HepG2 (cell line): ENCODE measurements at regions not wholly inside any gene's neighbourhood (a gene's known extent, or its start where the extent isn't known, plus 50 kb on each side); places are given as distances from the start of the nearest gene placed in this dataset.
"Not testable (repeated sequence)": the region's sequence is repeated elsewhere in the genome, so short reads cannot be mapped to it uniquely, and the experiment has no call there.

Experiments used
- ATAC-seq: fragments of 200-7000 bp; cut with Tn5 transposase; 3 replicates; pipeline ENCODE4 v1.9.1; 2020; ENCODE audit warnings: mild to moderate bottlenecking, moderate library complexity
- BruUV-seq: library from RNA; stranded (reverse); fragments of 400-500 nt; replicated peaks from 2 replicates; lab custom pipeline; 2021; lab: Mats Ljungman, UMichigan
- CTCF ChIA-PET: fragments of 300-600 bp; formaldehyde crosslinking; extraction: SDS; loops from one replicate; lab custom pipeline; 2021; ENCODE audit warnings: low total read pairs, inconsistent platforms, low intra/inter-chr PET ratio; lab: Yijun Ruan, JAX
- POLR2A ChIA-PET: fragments of 350-600 bp; sonication (Branson Sonifier 250); formaldehyde crosslinking; loops from one replicate; lab custom pipeline; 2020; ENCODE audit warnings: antibody characterized with exemption, inconsistent platforms; lab: Yijun Ruan, JAX
- DNase-seq: peaks from one replicate; pipeline ENCODE4 v3.0.0-alpha.2; 2015; ENCODE audit warnings: low spot score
- FAIRE-seq: peaks from 3 replicates; lab custom pipeline; 2011; peaks lifted over from hg19 to GRCh38; lab: Jason Lieb, UNC
- H2AFZ ChIP-seq: one replicate; pipeline ENCODE4 v1.6.1; 2011; ENCODE audit warnings: low read length, inconsistent platforms
- H3K27ac ChIP-seq: fragments of 300-600 bp; 3 replicates; pipeline ENCODE4 v1.8.0; 2011; ENCODE audit warnings: mixed run types, mild to moderate bottlenecking, mixed read lengths, low read length, inconsistent platforms; ENCODE audit not compliant: insufficient read depth; ENCODE audit errors: extremely low read length
- H3K27me3 ChIP-seq, 2 experiments: fragments of 200-600 bp in 1 of 2; 2 replicates in 1 of 2; 3 replicates in 1 of 2; pipeline versions ENCODE4 v1.6.0 to v1.8.0; 2011; ENCODE audit warnings: low read length in 2 of 2, mild to moderate bottlenecking in 2 of 2, moderate library complexity in 2 of 2, inconsistent platforms in 1 of 2; ENCODE audit not compliant: insufficient read depth in 2 of 2, control insufficient read depth in 1 of 2
- H3K36me3 ChIP-seq, 2 experiments: fragments of 200-600 bp in 1 of 2; replicated peaks in 1 of 2; 2 replicates in 1 of 2; 3 replicates in 1 of 2; pipeline versions ENCODE4 v1.5.1 to v1.8.0; 2011; ENCODE audit warnings: low read length in 2 of 2, inconsistent platforms in 1 of 2; ENCODE audit not compliant: insufficient read depth in 2 of 2, control insufficient read depth in 1 of 2
- H3K4me1 ChIP-seq: 2 replicates; pipeline ENCODE4 v1.5.1; 2012; ENCODE audit warnings: low read length, inconsistent platforms; ENCODE audit not compliant: insufficient read depth
- H3K4me2 ChIP-seq: 2 replicates; pipeline ENCODE4 v1.6.0; 2011; ENCODE audit warnings: low read depth, low read length, inconsistent platforms
- H3K4me3 ChIP-seq, 3 experiments: fragments of 200-600 bp in 1 of 3; sonication (generic), shearing (Covaris generic) in 1 of 3; replicated peaks in 1 of 3; 2 replicates each; pipeline ENCODE4 v1.5.1; 2011 to 2016; ENCODE audit warnings: low read length in 3 of 3, inconsistent platforms in 2 of 3, low read depth in 2 of 3, mild to moderate bottlenecking in 2 of 3, control low read depth in 1 of 3, mixed read lengths in 1 of 3; ENCODE audit not compliant: insufficient read depth in 1 of 3
- H3K79me2 ChIP-seq: one replicate; pipeline ENCODE4 v1.6.1; 2011; ENCODE audit warnings: low read length, inconsistent platforms; ENCODE audit not compliant: insufficient read depth
- H3K9ac ChIP-seq: 2 replicates; pipeline ENCODE4 v1.6.0; 2011; ENCODE audit warnings: mild to moderate bottlenecking, low read depth, low read length, inconsistent platforms; ENCODE audit not compliant: insufficient read depth
- H3K9me3 ChIP-seq: 2 replicates; pipeline ENCODE4 v1.5.1; 2012; ENCODE audit warnings: mild to moderate bottlenecking, low read length
- H4K20me1 ChIP-seq: 2 replicates; pipeline ENCODE4 v1.6.0; 2011; ENCODE audit warnings: inconsistent platforms, mild to moderate bottlenecking, low read length, moderate library complexity; ENCODE audit not compliant: insufficient read depth
- MEIS1 ChIP-seq: sonication (generic); formaldehyde crosslinking; IDR thresholded peaks from 2 replicates; pipeline ENCODE4 v1.9.0; 2021; ENCODE audit warnings: mild to moderate bottlenecking, missing genetic modification reagents, moderate library complexity, borderline replicate concordance
- RAD51 ChIP-seq: fragments of 450-650 bp; IDR thresholded peaks from 2 replicates; pipeline ENCODE4 v1.6.1; 2016; ENCODE audit warnings: borderline replicate concordance
- ZFP36L2 ChIP-seq: sonication (generic); formaldehyde crosslinking; IDR thresholded peaks from 2 replicates; pipeline ENCODE4 v1.4.0; 2020; ENCODE audit warnings: missing genetic modification reagents
- ZNF343 ChIP-seq: sonication (generic); formaldehyde crosslinking; IDR thresholded peaks from 2 replicates; pipeline ENCODE4 v1.4.0; 2020; ENCODE audit warnings: mild to moderate bottlenecking, missing genetic modification reagents
- WGBS: methylation state at CpG from one replicate; pipeline ENCODE4 v1.1.6; 2017; ENCODE audit warnings: low lambda C conversion rate; 5-methylcytosine and 5-hydroxymethylcytosine counted together
- in situ Hi-C: cut with HindIII; loops from 2 replicates; pipeline ENCODE4 v1.10.0; 2017; ENCODE audit warnings: low pct_unique_long_range_greater_than_20kb; ENCODE audit not compliant: extremely low pct_ligation_motif_present
- intact Hi-C: fragments of 100-400 bp; cut with micrococcal nuclease; formaldehyde crosslinking; loops from one replicate; pipeline ENCODE4 v1.10.0; 2022; ENCODE audit not compliant: unreplicated experiment

GRCh38 chr15:69616558-69616957 lies 163.9 kb downstream of the RPLP1 start:
- DNase-seq, result no peak
- H3K4me3 ChIP-seq, result no peak overlapping the region
- peaks cover 2 to 46% of the 10 kb centered on the region in 2 experiments; a peak in 4 of 5 replicates for H3K27me3 ChIP-seq
- no peak for ATAC-seq
- no peak overlapping the region for H3K27ac ChIP-seq
- H3K79me2 ChIP-seq, result no peaks in the 10 kb centered on the region
- H3K36me3 ChIP-seq, result no peaks in the 10 kb centered on the region
- CTCF ChIA-PET, result no interaction called here
- no peak overlapping the region for H3K9ac ChIP-seq
- TF ChIP-seq ZFP36L2 (CRISPR knock-in tag) (no peak), ZNF343 (no peak), RAD51 (no peak), MEIS1 (no peak)
- no peak for FAIRE-seq
- 3% methylated on average over 3 of the region's 3 CpGs for WGBS
- H3K9me3 ChIP-seq, result no peaks in the 10 kb centered on the region
- no peaks in the 10 kb centered on the region for H3K4me1 ChIP-seq
- intact Hi-C loops, result no loop called here
- no peak overlapping the region for H2AFZ ChIP-seq
- POLR2A ChIA-PET, result no interaction called here
- H3K4me2 ChIP-seq, result no peak overlapping the region
- no TSS peak for BruUV-seq
- in situ Hi-C loops, result no loop called here
- peaks cover 17% of the 10 kb centered on the region; the same call in 1 of the 2 replicates for H4K20me1 ChIP-seq

- POLR2A ChIA-PET, H2AFZ ChIP-seq, DNase-seq, H3K9ac ChIP-seq, ATAC-seq, H3K36me3 ChIP-seq, in situ Hi-C loops, H3K79me2 ChIP-seq, H3K27ac ChIP-seq, BruUV-seq, H3K9me3 ChIP-seq, CTCF ChIA-PET, H3K4me1 ChIP-seq, intact Hi-C loops, H3K4me3 ChIP-seq, FAIRE-seq, H3K4me2 ChIP-seq: not testable (repeated sequence)
- WGBS, result 2% methylated on average over 3 of the region's 4 CpGs
- Histone ChIP-seq H4K20me1 (peaks cover 15% of the 10 kb centered on the region; the same call in 1 of the 2 replicates), H3K27me3 (peaks cover 0 to 40% of the 10 kb centered on the region in 2 experiments; a peak in 4 of 5 replicates)
These were observed 164.5 kb downstream of the RPLP1 start for GRCh38 chr15:69617144-69617543.
